ENCODE measurements at regions not wholly inside any gene's neighbourhood (a gene's known extent, or its start where the extent isn't known, plus 50 kb on each side); places are given as distances from the start of the nearest gene placed in this dataset.

DNA sequence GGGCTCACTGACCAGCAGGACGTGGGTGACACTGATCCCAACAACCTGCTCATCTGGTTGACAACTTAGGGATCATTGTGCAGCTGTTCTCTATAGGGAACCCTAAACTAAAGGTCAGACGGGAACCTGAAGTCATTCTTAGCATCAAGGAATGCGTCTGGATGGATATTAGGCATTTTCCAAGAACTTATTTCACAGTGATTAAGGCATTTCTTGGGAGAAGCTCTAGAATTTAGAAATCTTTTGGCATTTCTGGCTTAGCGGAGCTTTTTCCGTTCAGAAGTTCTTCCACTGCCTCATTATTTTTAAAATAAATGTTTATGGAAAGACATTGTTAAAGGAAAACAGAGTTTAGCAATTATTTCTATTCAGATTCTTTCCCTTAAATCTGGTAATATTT, 303.3 kb upstream of the IGFBP3 start:
- Histone ChIP-seq H3K36me3 (no peaks in the 10 kb centered on the region), H3K4me3 (ENCODE audit: low read depth, low read length) (no peak overlapping the region), H3K4me1 (no peaks in the 10 kb centered on the region), H3K9me3 (no peaks in the 10 kb centered on the region), H3K27me3 (peaks cover under 1% of the 10 kb centered on the region; the same call in 1 of the 2 replicates)
- TF ChIP-seq, protein P1, sequence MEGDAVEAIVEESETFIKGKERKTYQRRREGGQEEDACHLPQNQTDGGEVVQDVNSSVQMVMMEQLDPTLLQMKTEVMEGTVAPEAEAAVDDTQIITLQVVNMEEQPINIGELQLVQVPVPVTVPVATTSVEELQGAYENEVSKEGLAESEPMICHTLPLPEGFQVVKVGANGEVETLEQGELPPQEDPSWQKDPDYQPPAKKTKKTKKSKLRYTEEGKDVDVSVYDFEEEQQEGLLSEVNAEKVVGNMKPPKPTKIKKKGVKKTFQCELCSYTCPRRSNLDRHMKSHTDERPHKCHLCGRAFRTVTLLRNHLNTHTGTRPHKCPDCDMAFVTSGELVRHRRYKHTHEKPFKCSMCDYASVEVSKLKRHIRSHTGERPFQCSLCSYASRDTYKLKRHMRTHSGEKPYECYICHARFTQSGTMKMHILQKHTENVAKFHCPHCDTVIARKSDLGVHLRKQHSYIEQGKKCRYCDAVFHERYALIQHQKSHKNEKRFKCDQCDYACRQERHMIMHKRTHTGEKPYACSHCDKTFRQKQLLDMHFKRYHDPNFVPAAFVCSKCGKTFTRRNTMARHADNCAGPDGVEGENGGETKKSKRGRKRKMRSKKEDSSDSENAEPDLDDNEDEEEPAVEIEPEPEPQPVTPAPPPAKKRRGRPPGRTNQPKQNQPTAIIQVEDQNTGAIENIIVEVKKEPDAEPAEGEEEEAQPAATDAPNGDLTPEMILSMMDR (IDR thresholded peaks at IDR 0.05; ENCODE audit: low read depth, low read length) = no peak
- no peak for DNase-seq

DNA sequence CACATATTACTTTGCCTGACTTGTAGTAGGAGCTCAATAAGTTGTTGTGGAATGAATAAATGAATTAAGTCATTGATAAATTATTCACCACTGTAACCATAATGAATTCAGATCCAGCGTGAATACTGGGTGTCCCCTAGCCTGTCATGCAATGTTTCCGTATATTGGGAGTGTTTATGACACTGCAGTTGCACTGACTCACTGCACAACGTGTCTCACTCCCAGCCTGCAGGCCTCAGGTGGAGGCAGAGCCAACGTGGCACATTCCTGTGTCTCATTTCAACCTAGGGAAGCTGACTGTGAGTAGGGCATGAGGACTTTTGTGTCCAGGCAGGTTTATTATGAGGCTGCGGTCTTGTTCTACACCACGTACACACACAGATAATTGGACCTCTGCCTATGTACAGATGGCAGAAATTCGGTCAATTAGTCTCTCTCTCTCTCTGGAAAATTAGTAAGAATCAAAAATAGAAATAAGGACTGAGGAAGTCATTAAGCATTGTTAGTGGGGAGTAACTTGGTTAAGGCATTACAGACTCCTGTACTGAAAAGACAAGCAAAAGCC, 299.1 kb upstream of the IGFBP3 start:
- TF ChIP-seq, protein P1 (IDR thresholded peaks at IDR 0.05; ENCODE audit: low read depth, low read length) = no peak
- DNase-seq = no peak

DNA sequence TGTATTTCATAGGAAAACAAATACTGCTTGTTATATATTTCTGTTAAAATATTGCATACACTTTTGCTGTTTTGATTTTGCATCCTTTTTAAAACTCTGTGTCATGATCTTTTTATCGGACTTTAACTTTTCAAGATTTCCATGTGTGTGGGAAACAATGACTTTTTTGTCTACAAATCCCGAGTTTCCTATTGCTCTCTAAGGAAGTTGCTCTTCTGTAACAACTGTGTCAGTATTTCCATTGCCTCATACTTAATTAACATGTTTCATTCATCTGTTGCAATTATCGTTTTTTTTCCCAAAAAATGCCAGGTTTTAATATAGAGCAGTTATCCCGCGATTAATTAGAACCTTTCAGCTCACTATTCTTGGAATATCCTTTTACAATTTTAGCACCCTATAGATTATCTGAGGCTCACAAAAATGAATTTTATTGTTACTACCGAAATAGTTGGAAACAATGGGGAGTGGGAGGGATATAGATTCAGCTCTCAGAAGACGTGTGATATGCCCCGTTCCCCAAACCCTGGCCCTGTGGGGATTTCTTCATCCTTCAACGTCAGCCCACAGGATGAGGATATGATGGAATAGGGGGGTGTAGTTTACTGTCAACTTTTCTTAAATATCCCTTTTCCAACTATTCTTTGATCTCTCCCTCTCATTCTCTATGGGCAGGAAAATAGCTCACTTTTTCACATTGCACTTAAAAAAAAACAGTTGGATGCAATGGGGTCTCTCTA, 297.6 kb upstream of the IGFBP3 start:
- TF ChIP-seq, protein P1 (IDR thresholded peaks at IDR 0.05; ENCODE audit: low read depth, low read length) = no peak
- DNase-seq = no peak
- H3K27me3 ChIP-seq = peaks cover 4% of the 10 kb centered on the region; the same call in 1 of the 2 replicates
- H3K9me3 ChIP-seq = no peaks in the 10 kb centered on the region
- no peaks in the 10 kb centered on the region for H3K4me1 ChIP-seq
- no peaks in the 10 kb centered on the region for H3K36me3 ChIP-seq
- no peak overlapping the region for H3K4me3 ChIP-seq (ENCODE audit: low read depth, low read length)

More for the DNA sequence above, 299.1 kb upstream of the IGFBP3 start:
- H3K9me3 ChIP-seq = no peaks in the 10 kb centered on the region
- peaks cover 4% of the 10 kb centered on the region; the same call in 1 of the 2 replicates for H3K27me3 ChIP-seq
- H3K4me1 ChIP-seq = no peaks in the 10 kb centered on the region
- no peak overlapping the region for H3K4me3 ChIP-seq (ENCODE audit: low read depth, low read length)
- H3K36me3 ChIP-seq = no peaks in the 10 kb centered on the region

DNA sequence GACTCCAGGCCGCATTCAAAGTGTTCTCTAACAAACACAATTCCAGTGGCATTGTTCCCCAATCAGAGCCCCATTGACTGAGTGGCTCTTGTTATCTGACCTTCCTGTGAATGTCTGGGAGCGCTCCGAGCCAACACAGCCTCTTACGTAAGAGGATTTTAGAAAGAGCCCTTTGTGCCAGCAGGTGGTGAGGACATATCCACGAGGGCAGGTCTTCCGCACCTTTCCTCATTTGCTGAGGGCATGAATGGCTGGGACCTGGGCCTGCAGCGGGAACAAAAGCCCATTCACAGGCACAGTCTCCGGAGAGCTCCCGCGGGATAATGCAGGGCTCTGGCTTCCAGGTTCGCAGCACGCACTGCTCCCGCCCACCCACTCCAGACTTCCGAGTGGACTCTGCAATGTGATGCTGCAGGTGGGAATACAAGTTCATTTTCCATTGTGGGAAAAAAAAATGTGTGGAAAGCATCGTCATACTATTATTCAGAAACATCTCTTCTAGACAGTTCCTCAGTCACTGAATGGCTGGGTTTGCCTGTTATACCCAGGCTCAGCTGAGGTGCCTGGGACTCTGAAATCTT, 295.0 kb upstream of the IGFBP3 start:
- TF ChIP-seq, protein P1 (IDR thresholded peaks at IDR 0.05; ENCODE audit: low read depth, low read length) = no peak
- Histone ChIP-seq H3K36me3 (no peaks in the 10 kb centered on the region), H3K4me3 (ENCODE audit: low read depth, low read length) (no peak overlapping the region), H3K4me1 (no peaks in the 10 kb centered on the region), H3K27me3 (peaks cover 4% of the 10 kb centered on the region; the same call in 1 of the 2 replicates), H3K9me3 (no peaks in the 10 kb centered on the region)
- DNase-seq = no peak

DNA sequence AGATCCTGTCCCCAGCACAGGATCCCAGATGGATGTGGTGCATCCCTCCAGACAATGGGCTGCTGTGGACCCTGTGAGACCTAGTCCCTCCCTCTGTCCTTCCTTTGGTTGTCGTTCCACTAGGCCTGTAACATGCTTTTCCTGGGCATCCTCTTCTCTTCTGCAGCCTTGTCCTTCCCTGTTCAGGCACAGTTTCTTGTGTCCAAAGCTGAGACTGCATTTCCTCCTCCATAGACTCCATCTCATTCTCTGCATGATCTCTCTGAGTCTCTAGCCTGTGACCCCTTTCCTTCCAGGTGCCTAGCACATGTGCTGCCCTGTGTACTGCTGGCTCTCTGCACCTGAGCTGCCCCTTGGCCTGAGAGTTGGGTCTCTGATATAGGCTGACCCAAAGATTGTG, 293.5 kb upstream of the IGFBP3 start:
- no peaks in the 10 kb centered on the region for H3K4me1 ChIP-seq
- no peak for DNase-seq
- TF ChIP-seq, protein P1 (IDR thresholded peaks at IDR 0.05; ENCODE audit: low read depth, low read length) = no peak
- no peaks in the 10 kb centered on the region for H3K9me3 ChIP-seq
- H3K4me3 ChIP-seq (ENCODE audit: low read depth, low read length) = no peak overlapping the region
- H3K27me3 ChIP-seq = peaks cover 4% of the 10 kb centered on the region; the same call in 1 of the 2 replicates
- H3K36me3 ChIP-seq = no peaks in the 10 kb centered on the region

DNA sequence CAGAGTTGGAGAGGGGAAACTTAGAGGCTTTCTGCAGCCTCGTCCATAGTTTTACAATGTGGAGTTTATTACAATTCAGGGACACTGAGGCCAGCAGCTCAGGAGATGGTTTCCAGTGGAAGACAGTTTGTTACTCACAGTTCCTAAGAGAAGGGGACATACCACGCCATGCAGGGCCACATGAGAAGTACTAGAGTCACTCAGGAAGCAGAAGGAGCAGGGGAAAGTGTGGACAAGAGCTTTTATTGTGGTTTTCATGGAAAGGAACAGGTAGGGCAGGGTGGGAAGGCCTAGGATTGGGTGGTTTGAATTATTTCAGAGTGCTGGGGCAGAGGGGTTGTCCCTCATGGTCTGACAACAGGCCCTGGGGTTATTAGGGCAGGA, 292.1 kb upstream of the IGFBP3 start:
- H3K27me3 ChIP-seq = no peaks in the 10 kb centered on the region
- no peaks in the 10 kb centered on the region for H3K9me3 ChIP-seq
- no peak for DNase-seq
- no peak overlapping the region for H3K4me3 ChIP-seq (ENCODE audit: low read depth, low read length)
- TF ChIP-seq, protein P1 (IDR thresholded peaks at IDR 0.05; ENCODE audit: low read depth, low read length) = no peak
- H3K4me1 ChIP-seq = no peaks in the 10 kb centered on the region
- no peaks in the 10 kb centered on the region for H3K36me3 ChIP-seq

Measured in BE2C (cell line).